Sigmoid colon (tissue), 3 donors: ENCODE measurements at regions not wholly inside any gene's neighbourhood (a gene's known extent, or its start where the extent isn't known, plus 50 kb on each side); places are given as distances from the start of the nearest gene placed in this dataset.

Source experiments
- CTCF ChIP-seq, 4 experiments: fragments of 450-650 bp in 3 of 4; fragments of 200-600 bp in 1 of 4; IDR thresholded peaks; one replicate each; pipeline ENCODE4 v1.5.1; 2016 to 2019; ENCODE audit warnings: antibody characterized with exemption in 4 of 4, mild to moderate bottlenecking in 3 of 4, moderate library complexity in 2 of 4
- POLR2A ChIP-seq, 2 donors: fragments of 450-650 bp; IDR thresholded peaks; one replicate each; pipeline ENCODE4 v1.6.1; 2016; ENCODE audit warnings: antibody characterized with exemption in 2 of 2, mild to moderate bottlenecking in 2 of 2, moderate library complexity in 2 of 2

- TF ChIP-seq POLR2A (IDR thresholded peaks at IDR 0.05), result no peak
- TF ChIP-seq CTCF (IDR thresholded peaks at IDR 0.05), result no peak
These were observed 1634.0 kb downstream of the NCAM2 start for GRCh38 chr21:22632176-22632575.
